Neuronal stem cell (in vitro differentiated cells): ENCODE measurements at regions not wholly inside any gene's neighbourhood (a gene's known extent, or its start where the extent isn't known, plus 50 kb on each side); places are given as distances from the start of the nearest gene placed in this dataset.

Experiments
- DNase-seq: peaks from one replicate; pipeline ENCODE4 v3.0.0-alpha.2; 2013; ENCODE audit warnings: low spot score
- H2AFZ ChIP-seq: one replicate; pipeline ENCODE4 v1.6.1; 2013; ENCODE audit warnings: mild to moderate bottlenecking, low read length, inconsistent platforms
- H2AK5ac ChIP-seq: 2 replicates; pipeline ENCODE4 v1.6.1; 2013; ENCODE audit warnings: low read depth, mild to moderate bottlenecking, inconsistent platforms, low read length, moderate library complexity, mixed read lengths
- H2BK120ac ChIP-seq: 2 replicates; pipeline ENCODE4 v1.6.1; 2013; ENCODE audit warnings: low read depth, mild to moderate bottlenecking, inconsistent platforms, low read length, moderate library complexity, mixed read lengths
- H2BK12ac ChIP-seq: one replicate; pipeline ENCODE4 v1.6.1; 2013; ENCODE audit warnings: low read length, inconsistent platforms
- H2BK15ac ChIP-seq: 2 replicates; pipeline ENCODE4 v1.6.1; 2013; ENCODE audit warnings: mild to moderate bottlenecking, low read length, inconsistent platforms, mixed read lengths
- H2BK5ac ChIP-seq: one replicate; pipeline ENCODE4 v1.6.1; 2013; ENCODE audit warnings: inconsistent platforms, mild to moderate bottlenecking, low read length, moderate library complexity
- H3K14ac ChIP-seq: one replicate; pipeline ENCODE4 v1.6.1; 2013; ENCODE audit warnings: low read length, inconsistent platforms
- H3K18ac ChIP-seq: 2 replicates; pipeline ENCODE4 v1.6.1; 2013; ENCODE audit warnings: low read length, inconsistent platforms
- H3K23ac ChIP-seq: 2 replicates; pipeline ENCODE4 v1.6.1; 2013; ENCODE audit warnings: low read depth, mild to moderate bottlenecking, mixed read lengths, low read length, inconsistent platforms; ENCODE audit not compliant: poor library complexity
- H3K27ac ChIP-seq: replicated peaks from 3 replicates; pipeline ENCODE4 v1.5.1; 2013; ENCODE audit warnings: low read length, inconsistent platforms
- H3K27me3 ChIP-seq, 3 experiments: 2 replicates each; pipeline ENCODE4 v1.6.1; 2013; ENCODE audit warnings: low read length in 3 of 3, mild to moderate bottlenecking in 2 of 3, inconsistent platforms in 1 of 3, low read depth in 1 of 3, mixed read lengths in 1 of 3, moderate library complexity in 1 of 3; ENCODE audit not compliant: control insufficient read depth in 3 of 3, insufficient read depth in 3 of 3
- H3K36me3 ChIP-seq, 2 donors: replicated peaks in 1 of 2; 2 replicates each; pipeline ENCODE4 v1.6.1; 2013; ENCODE audit warnings: low read length in 2 of 2; ENCODE audit not compliant: control insufficient read depth in 2 of 2, insufficient read depth in 2 of 2
- H3K4ac ChIP-seq: 2 replicates; pipeline ENCODE4 v1.6.1; 2013; ENCODE audit warnings: inconsistent platforms, mild to moderate bottlenecking, low read length, moderate library complexity
- H3K4me1 ChIP-seq, 2 donors: 1 replicate in 1 of 2; 2 replicates in 1 of 2; pipeline ENCODE4 v1.6.1; 2013; ENCODE audit warnings: low read length in 2 of 2, low read depth in 1 of 2; ENCODE audit not compliant: control insufficient read depth in 2 of 2, insufficient read depth in 1 of 2
- H3K4me2 ChIP-seq: one replicate; pipeline ENCODE4 v1.6.1; 2013; ENCODE audit warnings: mild to moderate bottlenecking, low read length, inconsistent platforms; ENCODE audit not compliant: insufficient read depth, poor library complexity, severe bottlenecking
- H3K4me3 ChIP-seq, 2 donors: 2 replicates each; pipeline ENCODE4 v1.5.1; 2013; ENCODE audit warnings: low read length in 2 of 2, mild to moderate bottlenecking in 2 of 2, inconsistent platforms in 1 of 2, moderate library complexity in 1 of 2
- H3K79me1 ChIP-seq: one replicate; pipeline ENCODE4 v1.6.1; 2013; ENCODE audit warnings: low read depth, mild to moderate bottlenecking, inconsistent platforms, low read length, moderate library complexity
- H3K9ac ChIP-seq: one replicate; pipeline ENCODE4 v1.6.1; 2013; ENCODE audit warnings: mild to moderate bottlenecking, low read depth, low read length, inconsistent platforms; ENCODE audit not compliant: poor library complexity
- H3K9me3 ChIP-seq, 2 donors: replicated peaks in 1 of 2; 2 replicates each; pipeline versions ENCODE3 to v1.6.1; 2013; ENCODE audit warnings: low read length in 2 of 2, mild to moderate bottlenecking in 2 of 2, inconsistent platforms in 1 of 2, low read depth in 1 of 2, mixed read lengths in 1 of 2, moderate library complexity in 1 of 2; ENCODE audit not compliant: control insufficient read depth in 2 of 2, insufficient read depth in 1 of 2
- H4K8ac ChIP-seq: one replicate; pipeline ENCODE4 v1.6.1; 2013; ENCODE audit warnings: low read depth, mild to moderate bottlenecking, inconsistent platforms, low read length, moderate library complexity
- H4K91ac ChIP-seq: one replicate; pipeline ENCODE4 v1.6.1; 2013; ENCODE audit warnings: low read length, low read depth, mild to moderate bottlenecking, inconsistent platforms; ENCODE audit not compliant: poor library complexity
- WGBS, 2 donors: extraction: QIAGEN DNeasy Blood & Tissue Kit; methylation state at CpG; one replicate each; pipeline ENCODE4 v1.1.7; 2013; ENCODE audit warnings: missing lambda C conversion rate in 2 of 2, mixed read lengths in 1 of 2; ENCODE audit not compliant: insufficient read length in 2 of 2, insufficient replicate concordance in 1 of 2; ENCODE audit errors: extremely low coverage in 2 of 2; 5-methylcytosine and 5-hydroxymethylcytosine counted together

GRCh38 chr22:22106855-22107254 lies 124.3 kb upstream of the TOP3B start:
- no peak overlapping the region for H2BK5ac ChIP-seq
- H3K9me3 ChIP-seq: no peaks in the 10 kb centered on the region
- no peaks in the 10 kb centered on the region for H3K4me1 ChIP-seq
- H3K14ac ChIP-seq: no peak overlapping the region
- no peak overlapping the region for H2BK12ac ChIP-seq
- no peak overlapping the region for H2BK15ac ChIP-seq
- DNase-seq: no peak
- no peak overlapping the region for H3K4ac ChIP-seq
- no peak overlapping the region for H3K27ac ChIP-seq
- H2BK120ac ChIP-seq: no peak overlapping the region
- no peak overlapping the region for H2AK5ac ChIP-seq
- H3K9ac ChIP-seq: no peak overlapping the region
- H3K36me3 ChIP-seq: no peaks in the 10 kb centered on the region
- no peak overlapping the region for H4K8ac ChIP-seq
- H2AFZ ChIP-seq: no peak overlapping the region
- no peak overlapping the region for H3K4me2 ChIP-seq
- no peak overlapping the region for H3K18ac ChIP-seq
- no peak overlapping the region for H3K23ac ChIP-seq
- no peaks in the 10 kb centered on the region for H3K79me1 ChIP-seq
- H3K4me3 ChIP-seq: no peak overlapping the region
- H4K91ac ChIP-seq: no peak overlapping the region
- peaks cover 0 to 3% (median 0%) of the 10 kb centered on the region in 3 experiments for H3K27me3 ChIP-seq

- H3K9ac ChIP-seq: no peak overlapping the region
- H4K91ac ChIP-seq: no peak overlapping the region
- no peak for DNase-seq
- H2AFZ ChIP-seq: no peak overlapping the region
- H2BK12ac ChIP-seq: no peak overlapping the region
- no peak overlapping the region for H3K27ac ChIP-seq
- no peak overlapping the region for H3K4me2 ChIP-seq
- H3K4ac ChIP-seq: no peak overlapping the region
- H3K4me3 ChIP-seq: no peak overlapping the region
- no peaks in the 10 kb centered on the region for H3K4me1 ChIP-seq
- no peak overlapping the region for H2BK120ac ChIP-seq
- H3K36me3 ChIP-seq: no peaks in the 10 kb centered on the region
- no CpG with 5 or more reads among the region's 2 CpGs for WGBS, 2 donors
- H3K14ac ChIP-seq: no peak overlapping the region
- no peak overlapping the region for H3K23ac ChIP-seq
- H3K79me1 ChIP-seq: no peaks in the 10 kb centered on the region
- no peak overlapping the region for H3K18ac ChIP-seq
- no peak overlapping the region for H2AK5ac ChIP-seq
- H3K27me3 ChIP-seq: peaks cover 0 to 4% (median 0%) of the 10 kb centered on the region in 3 experiments
- no peaks in the 10 kb centered on the region for H3K9me3 ChIP-seq
- H4K8ac ChIP-seq: no peak overlapping the region
- H2BK15ac ChIP-seq: no peak overlapping the region
- no peak overlapping the region for H2BK5ac ChIP-seq
Measured at GRCh38 chr22:22105364-22105763, 122.8 kb upstream of the TOP3B start.

- Histone ChIP-seq H3K27ac (no peak overlapping the region), H3K18ac (no peak overlapping the region), H3K9ac (no peak overlapping the region), H3K4ac (no peak overlapping the region), H2BK15ac (no peak overlapping the region), H2BK120ac (no peak overlapping the region), H3K79me1 (no peaks in the 10 kb centered on the region), H3K36me3 (no peaks in the 10 kb centered on the region), H4K91ac (no peak overlapping the region), H3K4me2 (no peak overlapping the region), H3K4me3 (no peak overlapping the region), H3K14ac (no peak overlapping the region), H2AK5ac (no peak overlapping the region), H3K9me3 (peaks cover 0 to 2% of the 10 kb centered on the region in 2 donors), H3K23ac (no peak overlapping the region), H3K27me3 (peaks cover 0 to 11% (median 0%) of the 10 kb centered on the region in 3 experiments), H2BK12ac (no peak overlapping the region), H2AFZ (no peak overlapping the region), H2BK5ac (no peak overlapping the region), H4K8ac (no peak overlapping the region), H3K4me1 (no peaks in the 10 kb centered on the region)
- DNase-seq: no peak
- WGBS, 2 donors: no CpG with 5 or more reads among the region's 8 CpGs
Measured at GRCh38 chr22:22103078-22103875, 120.7 kb upstream of the TOP3B start.

- Histone ChIP-seq H3K79me1 (no peaks in the 10 kb centered on the region), H3K4me1 (no peaks in the 10 kb centered on the region), H3K27me3 (peaks cover 0 to 21% (median 7%) of the 10 kb centered on the region in 3 experiments), H2AK5ac (no peak overlapping the region), H3K4me2 (no peak overlapping the region), H3K27ac (no peak overlapping the region), H4K91ac (no peak overlapping the region), H2BK15ac (no peak overlapping the region), H3K4ac (no peak overlapping the region), H2BK120ac (no peak overlapping the region), H2BK12ac (no peak overlapping the region), H2AFZ (peak overlapping the region; percentile 26), H3K4me3 (no peak overlapping the region), H3K36me3 (no peaks in the 10 kb centered on the region), H3K23ac (no peak overlapping the region), H3K9me3 (peaks cover 0 to 4% of the 10 kb centered on the region in 2 donors), H3K14ac (no peak overlapping the region), H3K9ac (no peak overlapping the region), H2BK5ac (no peak overlapping the region), H4K8ac (no peak overlapping the region), H3K18ac (no peak overlapping the region)
- no peak for DNase-seq
- no CpG with 5 or more reads among the region's 11 CpGs for WGBS, 2 donors
Measured at GRCh38 chr22:22099833-22100812, 117.5 kb upstream of the TOP3B start.
